B cell (primary cell): ENCODE measurements at regions not wholly inside any gene's neighbourhood (a gene's known extent, or its start where the extent isn't known, plus 50 kb on each side); places are given as distances from the start of the nearest gene placed in this dataset.

Experiments used
- ATAC-seq: fragments of 200-7000 bp; cut with Tn5 transposase; one replicate; pipeline ENCODE4 v1.10.0; 2021; ENCODE audit warnings: low read depth, mild to moderate bottlenecking, moderate number of reproducible peaks, moderate library complexity
- CTCF ChIA-PET: fragments of 350-600 bp; sonication (Branson Sonifier 250); formaldehyde crosslinking; loops from one replicate; lab custom pipeline; 2021; ENCODE audit warnings: antibody characterized with exemption, inconsistent platforms; lab: Charles Lee
- POLR2A ChIA-PET: fragments of 350-600 bp; sonication (Branson Sonifier 250); formaldehyde crosslinking; loops from one replicate; lab custom pipeline; 2021; ENCODE audit warnings: antibody characterized with exemption; lab: Charles Lee
- DNase-seq: peaks from one replicate; pipeline ENCODE4 v3.0.0; 2013
- H2AFZ ChIP-seq: 2 replicates; pipeline ENCODE4 v1.6.1; 2012; ENCODE audit warnings: mild to moderate bottlenecking, low read depth, low read length; ENCODE audit not compliant: insufficient read depth, poor library complexity, severe bottlenecking
- H3K27ac ChIP-seq, 2 donors: 1 replicate in 1 of 2; 2 replicates in 1 of 2; pipeline ENCODE4 v1.5.1; 2012 to 2013; ENCODE audit warnings: low read length in 2 of 2, mild to moderate bottlenecking in 2 of 2, moderate library complexity in 1 of 2
- H3K27me3 ChIP-seq, 4 experiments: fragments of 200-600 bp in 1 of 4; sonication (generic) in 1 of 4; replicated peaks in 1 of 4; 1 replicate in 2 of 4; 2 replicates in 2 of 4; pipeline versions ENCODE4 v1.6.1 to v1.7.0; 2013 to 2016; ENCODE audit warnings: low read length in 3 of 4, mild to moderate bottlenecking in 2 of 4, mixed read lengths in 1 of 4, moderate library complexity in 1 of 4; ENCODE audit not compliant: insufficient read depth in 4 of 4, control insufficient read depth in 3 of 4; ENCODE audit errors: control extremely low read depth in 1 of 4
- H3K36me3 ChIP-seq, 2 experiments: replicated peaks in 1 of 2; 1 replicate in 1 of 2; 2 replicates in 1 of 2; pipeline versions ENCODE4 v1.6.1 to v1.7.1; 2013; ENCODE audit warnings: low read length in 1 of 2; ENCODE audit not compliant: insufficient read depth in 2 of 2, control insufficient read depth in 1 of 2; ENCODE audit errors: control extremely low read depth in 1 of 2, extremely low read depth in 1 of 2
- H3K4me1 ChIP-seq, 2 donors: fragments of 200-600 bp in 1 of 2; sonication (generic) in 1 of 2; 1 replicate in 1 of 2; 2 replicates in 1 of 2; pipeline versions ENCODE4 v1.5.1 to v1.6.1; 2013 to 2017; ENCODE audit warnings: low read length in 2 of 2; ENCODE audit not compliant: control insufficient read depth in 2 of 2, insufficient read depth in 2 of 2
- H3K4me2 ChIP-seq: replicated peaks from 2 replicates; pipeline ENCODE3; 2012; ENCODE audit warnings: mild to moderate bottlenecking, low read depth, low read length; ENCODE audit not compliant: poor library complexity, severe bottlenecking
- H3K4me3 ChIP-seq, 5 experiments: fragments of 200-600 bp in 1 of 5; sonication (generic) in 1 of 5; 1 replicate in 3 of 5; 2 replicates in 2 of 5; pipeline versions ENCODE4 v1.5.1 to v1.7.0; 2011 to 2016; ENCODE audit warnings: low read length in 4 of 5, mild to moderate bottlenecking in 4 of 5, low read depth in 2 of 5, control low read depth in 1 of 5, moderate library complexity in 1 of 5; ENCODE audit not compliant: insufficient read depth in 1 of 5; ENCODE audit errors: control extremely low read depth in 1 of 5, extremely low read depth in 1 of 5
- H3K79me2 ChIP-seq: fragments of 200-600 bp; sonication (generic); one replicate; pipeline ENCODE4 v1.6.0; 2016; ENCODE audit warnings: low read length; ENCODE audit not compliant: control insufficient read depth, insufficient read depth
- H3K9ac ChIP-seq: fragments of 200-600 bp; sonication (generic); 2 replicates; pipeline ENCODE4 v1.6.1; 2017; ENCODE audit warnings: mild to moderate bottlenecking, low read length, moderate library complexity
- H3K9me3 ChIP-seq, 3 donors: one replicate each; pipeline versions ENCODE4 v1.6.1 to v1.7.1; 2013; ENCODE audit warnings: low read length in 2 of 3; ENCODE audit not compliant: control insufficient read depth in 2 of 3, insufficient read depth in 1 of 3; ENCODE audit errors: control extremely low read depth in 1 of 3
- H4K20me1 ChIP-seq: 2 replicates; pipeline ENCODE4 v1.6.0; 2012; ENCODE audit warnings: mild to moderate bottlenecking, low read length; ENCODE audit not compliant: insufficient read depth, control insufficient read depth, poor library complexity, severe bottlenecking
- H3K27ac Mint-ChIP-seq: one replicate; pipeline ENCODE4 v1.8.0; 2021; ENCODE audit warnings: mixed read lengths
- H3K27me3 Mint-ChIP-seq: one replicate; pipeline ENCODE4 v1.8.0; 2021; ENCODE audit warnings: mixed read lengths
- H3K4me1 Mint-ChIP-seq: one replicate; pipeline ENCODE4 v1.8.0; 2021; ENCODE audit warnings: mixed read lengths
- H3K4me3 Mint-ChIP-seq: one replicate; pipeline ENCODE4 v1.8.0; 2021; ENCODE audit warnings: mixed read lengths
- H3K9me3 Mint-ChIP-seq: one replicate; pipeline ENCODE4 v1.8.0; 2022; ENCODE audit warnings: mixed read lengths; ENCODE audit not compliant: insufficient read depth
- EZH2 ChIP-seq: IDR thresholded peaks from 2 replicates; pipeline ENCODE4 v1.6.1; 2012; ENCODE audit warnings: borderline replicate concordance, low read depth, mild to moderate bottlenecking, moderate library complexity, low read length; ENCODE audit not compliant: insufficient read depth, poor library complexity, severe bottlenecking
- WGBS: methylation state at CpG from one replicate; pipeline ENCODE4 v1.1.5; 2013; ENCODE audit warnings: missing lambda C conversion rate; ENCODE audit not compliant: insufficient coverage; 5-methylcytosine and 5-hydroxymethylcytosine counted together
- intact Hi-C: fragments of 100-400 bp; cut with micrococcal nuclease; formaldehyde crosslinking; loops from one replicate; pipeline ENCODE4 v1.10.0; 2022
- TF ChIP-seq, protein P1 (sequence below): fragments of 200-600 bp; IDR thresholded peaks from one replicate; pipeline ENCODE4 v1.8.0; 2022; ENCODE audit warnings: antibody characterized with exemption, mild to moderate bottlenecking

- Histone ChIP-seq H3K4me3 (no peak overlapping the region), H3K79me2 (no peaks in the 10 kb centered on the region), H3K27ac (no peak overlapping the region), H3K9me3 (no peaks in the 10 kb centered on the region), H3K9ac (no peak overlapping the region), H4K20me1 (no peaks in the 10 kb centered on the region), H2AFZ (no peak overlapping the region), H3K4me2 (no peak overlapping the region), H3K4me1 (no peaks in the 10 kb centered on the region), H3K27me3 (no peaks in the 10 kb centered on the region), H3K36me3 (no peaks in the 10 kb centered on the region)
- Mint-ChIP-seq H3K4me3 (no peak overlapping the region), H3K9me3 (no peaks in the 10 kb centered on the region), H3K4me1 (peaks cover 2% of the 10 kb centered on the region), H3K27ac (no peak overlapping the region), H3K27me3 (no peaks in the 10 kb centered on the region)
- CTCF ChIA-PET: no interaction called here
- WGBS: no CpG with 5 or more reads among the region's 3 CpGs
- TF ChIP-seq EZH2: no peak
- TF ChIP-seq, protein P1, sequence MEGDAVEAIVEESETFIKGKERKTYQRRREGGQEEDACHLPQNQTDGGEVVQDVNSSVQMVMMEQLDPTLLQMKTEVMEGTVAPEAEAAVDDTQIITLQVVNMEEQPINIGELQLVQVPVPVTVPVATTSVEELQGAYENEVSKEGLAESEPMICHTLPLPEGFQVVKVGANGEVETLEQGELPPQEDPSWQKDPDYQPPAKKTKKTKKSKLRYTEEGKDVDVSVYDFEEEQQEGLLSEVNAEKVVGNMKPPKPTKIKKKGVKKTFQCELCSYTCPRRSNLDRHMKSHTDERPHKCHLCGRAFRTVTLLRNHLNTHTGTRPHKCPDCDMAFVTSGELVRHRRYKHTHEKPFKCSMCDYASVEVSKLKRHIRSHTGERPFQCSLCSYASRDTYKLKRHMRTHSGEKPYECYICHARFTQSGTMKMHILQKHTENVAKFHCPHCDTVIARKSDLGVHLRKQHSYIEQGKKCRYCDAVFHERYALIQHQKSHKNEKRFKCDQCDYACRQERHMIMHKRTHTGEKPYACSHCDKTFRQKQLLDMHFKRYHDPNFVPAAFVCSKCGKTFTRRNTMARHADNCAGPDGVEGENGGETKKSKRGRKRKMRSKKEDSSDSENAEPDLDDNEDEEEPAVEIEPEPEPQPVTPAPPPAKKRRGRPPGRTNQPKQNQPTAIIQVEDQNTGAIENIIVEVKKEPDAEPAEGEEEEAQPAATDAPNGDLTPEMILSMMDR: no peak
- intact Hi-C loops: no loop called here
- POLR2A ChIA-PET: no interaction called here
- DNase-seq: no peak
- ATAC-seq: no peak
These were observed 434.8 kb downstream of the CCER1 start for GRCh38 chr12:90520002-90520734.

- Histone ChIP-seq H3K9me3 (no peaks in the 10 kb centered on the region), H3K4me2 (no peak overlapping the region), H4K20me1 (no peaks in the 10 kb centered on the region), H3K4me1 (no peaks in the 10 kb centered on the region), H3K27ac (no peak overlapping the region), H3K27me3 (no peaks in the 10 kb centered on the region), H2AFZ (no peak overlapping the region), H3K4me3 (no peak overlapping the region), H3K9ac (no peak overlapping the region), H3K79me2 (no peaks in the 10 kb centered on the region), H3K36me3 (no peaks in the 10 kb centered on the region)
- ChIA-PET CTCF (no interaction called here), POLR2A (no interaction called here)
- no peak for TF ChIP-seq EZH2
- TF ChIP-seq, protein P1: no peak
- no peak for DNase-seq
- Mint-ChIP-seq H3K27ac (no peak overlapping the region), H3K9me3 (no peaks in the 10 kb centered on the region), H3K4me1 (peaks cover 2% of the 10 kb centered on the region), H3K27me3 (no peaks in the 10 kb centered on the region), H3K4me3 (no peak overlapping the region)
- ATAC-seq: no peak
- intact Hi-C loops: loop anchor here (2.0 kb wide), 1 partner anchor 42 kb away; no protein-coding TSS in a partner anchor
These were observed 435.7 kb downstream of the CCER1 start for GRCh38 chr12:90519285-90519684.
